ENCODE measurements at regions not wholly inside any gene's neighbourhood (a gene's known extent, or its start where the extent isn't known, plus 50 kb on each side); places are given as distances from the start of the nearest gene placed in this dataset.

DNA sequence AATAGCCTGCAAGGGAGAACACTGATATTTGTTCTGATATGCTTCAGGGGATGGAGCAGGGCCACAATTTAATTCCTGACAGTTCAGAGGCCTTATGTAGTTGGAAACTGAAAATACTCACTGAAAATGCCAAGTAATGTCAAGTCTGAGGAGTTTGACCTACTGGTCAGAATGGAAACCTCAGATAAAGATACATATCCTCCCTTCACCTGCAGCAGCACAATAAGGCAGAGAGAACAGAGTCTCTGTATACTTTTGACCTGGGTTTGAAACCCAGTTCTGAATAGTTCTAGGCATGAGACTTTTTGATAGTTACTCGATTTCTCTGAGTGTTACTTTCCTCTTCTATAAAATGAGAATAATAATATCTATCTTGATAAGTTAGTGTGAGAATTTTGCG, 65.8 kb upstream of the TRPC5 start:
- POLR2A ChIA-PET: no interaction called here
- TF ChIP-seq CTBP1 (IDR thresholded peaks at IDR 0.05; ENCODE audit: borderline replicate concordance): no peak
- TF ChIP-seq LEF1 (IDR thresholded peaks at IDR 0.05; ENCODE audit: borderline replicate concordance): no peak
- TF ChIP-seq ARNT (IDR thresholded peaks at IDR 0.05): no peak
- TF ChIP-seq SUZ12 (IDR thresholded peaks at IDR 0.05): no peak
- no peak for TF ChIP-seq SP1 (IDR thresholded peaks at IDR 0.05)
- no peak for TF ChIP-seq FOXA1 (IDR thresholded peaks at IDR 0.05)
- no peak for TF ChIP-seq TARDBP (IDR thresholded peaks at IDR 0.05)
- TF ChIP-seq BHLHE40 (IDR thresholded peaks at IDR 0.05; ENCODE audit: borderline replicate concordance): no peak
- TF ChIP-seq NFRKB (IDR thresholded peaks at IDR 0.05): no peak
- no peak for TF ChIP-seq FOXK2 (IDR thresholded peaks at IDR 0.05)
- no peak for TF ChIP-seq HDGF (IDR thresholded peaks at IDR 0.05; ENCODE audit: borderline replicate concordance)
- TF ChIP-seq, protein P1, sequence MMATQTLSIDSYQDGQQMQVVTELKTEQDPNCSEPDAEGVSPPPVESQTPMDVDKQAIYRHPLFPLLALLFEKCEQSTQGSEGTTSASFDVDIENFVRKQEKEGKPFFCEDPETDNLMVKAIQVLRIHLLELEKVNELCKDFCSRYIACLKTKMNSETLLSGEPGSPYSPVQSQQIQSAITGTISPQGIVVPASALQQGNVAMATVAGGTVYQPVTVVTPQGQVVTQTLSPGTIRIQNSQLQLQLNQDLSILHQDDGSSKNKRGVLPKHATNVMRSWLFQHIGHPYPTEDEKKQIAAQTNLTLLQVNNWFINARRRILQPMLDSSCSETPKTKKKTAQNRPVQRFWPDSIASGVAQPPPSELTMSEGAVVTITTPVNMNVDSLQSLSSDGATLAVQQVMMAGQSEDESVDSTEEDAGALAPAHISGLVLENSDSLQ (IDR thresholded peaks at IDR 0.05): no peak
- CTCF ChIA-PET: no interaction called here
- no peak for DNase-seq (ENCODE audit: extremely low spot score)

DNA sequence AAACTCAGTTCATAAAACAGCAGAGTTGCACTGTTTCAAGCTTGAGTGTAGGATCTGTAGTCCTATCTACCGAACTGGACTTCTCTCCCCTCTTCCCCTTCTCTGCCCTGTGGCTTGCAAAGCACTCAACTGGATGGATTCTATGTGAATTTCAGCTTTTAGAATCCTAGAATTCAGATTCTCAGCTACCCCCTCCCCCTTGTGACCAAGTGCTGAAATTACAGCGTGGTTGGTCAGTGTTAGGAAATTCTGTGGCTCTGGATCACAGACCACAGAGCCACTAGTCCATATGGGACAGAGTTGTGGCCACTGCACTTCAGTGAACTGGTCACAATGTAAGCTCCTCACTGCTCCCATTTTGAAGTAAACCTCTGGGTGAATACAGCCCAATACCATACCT, 64.6 kb upstream of the TRPC5 start:
- POLR2A ChIA-PET: no interaction called here
- peak; percentile 58 for DNase-seq (ENCODE audit: extremely low spot score)
- no peak for TF ChIP-seq L3MBTL2 (conservative IDR thresholded peaks at IDR 0.05)
- TF ChIP-seq CTBP1 (IDR thresholded peaks at IDR 0.05; ENCODE audit: borderline replicate concordance): no peak
- TF ChIP-seq FOXA1 (IDR thresholded peaks at IDR 0.05): no peak
- TF ChIP-seq, protein P1 (IDR thresholded peaks at IDR 0.05): no peak
- no peak for TF ChIP-seq ARNT (IDR thresholded peaks at IDR 0.05)
- no peak for TF ChIP-seq SUZ12 (IDR thresholded peaks at IDR 0.05)
- TF ChIP-seq LEF1 (IDR thresholded peaks at IDR 0.05; ENCODE audit: borderline replicate concordance): no peak
- no peak for TF ChIP-seq BHLHE40 (IDR thresholded peaks at IDR 0.05; ENCODE audit: borderline replicate concordance)
- TF ChIP-seq SP1 (IDR thresholded peaks at IDR 0.05): no peak
- TF ChIP-seq ZNF384 (IDR thresholded peaks at IDR 0.05): no peak
- TF ChIP-seq FOXK2 (IDR thresholded peaks at IDR 0.05): no peak
- no peak for TF ChIP-seq ELF4 (IDR thresholded peaks at IDR 0.05)
- no peak for TF ChIP-seq FOXM1 (IDR thresholded peaks at IDR 0.05; ENCODE audit: borderline replicate concordance)
- no peak for TF ChIP-seq HDGF (IDR thresholded peaks at IDR 0.05; ENCODE audit: borderline replicate concordance)
- no peak for TF ChIP-seq NFRKB (IDR thresholded peaks at IDR 0.05)
- TF ChIP-seq TARDBP (IDR thresholded peaks at IDR 0.05): no peak
- CTCF ChIA-PET: interaction anchor here (0.6 kb wide), 2 partner anchors 81 to 298 kb away, joined by 3 read pairs; no protein-coding TSS in a partner anchor

GRCh38 chrX:112137276-112137675, 54.7 kb upstream of the TRPC5 start:
- CTCF ChIA-PET: no interaction called here
- TF ChIP-seq FOXA1 (IDR thresholded peaks at IDR 0.05) (no peak), L3MBTL2 (conservative IDR thresholded peaks at IDR 0.05) (no peak)
- POLR2A ChIA-PET: no interaction called here
- DNase-seq (ENCODE audit: extremely low spot score): no peak

All from HEK293T (cell line).